Smooth muscle cell (in vitro differentiated cells): ENCODE measurements at regions not wholly inside any gene's neighbourhood (a gene's known extent, or its start where the extent isn't known, plus 50 kb on each side); places are given as distances from the start of the nearest gene placed in this dataset.

Experiments used
- DNase-seq: peaks from one replicate; lab custom pipeline; 2025; ENCODE audit not compliant: unreplicated experiment; lab: John Stamatoyannopoulos, UW
- H2AFZ ChIP-seq: fragments of 200-600 bp; sonication (generic); 2 replicates; pipeline ENCODE4 v1.6.0; 2016; ENCODE audit warnings: antibody characterized with exemption, low read depth, mild to moderate bottlenecking
- H3F3A ChIP-seq: fragments of 200-600 bp; sonication (generic); 2 replicates; pipeline ENCODE4 v1.6.0; 2017; ENCODE audit warnings: antibody characterized with exemption, low read depth
- H3K27ac ChIP-seq: fragments of 200-600 bp; sonication (generic); 2 replicates; pipeline ENCODE4 v1.5.1; 2016; ENCODE audit warnings: low read depth, mild to moderate bottlenecking
- H3K27me3 ChIP-seq: fragments of 200-600 bp; sonication (generic); 2 replicates; pipeline ENCODE4 v1.6.1; 2016; ENCODE audit warnings: low read depth, mild to moderate bottlenecking
- H3K36me3 ChIP-seq: fragments of 200-600 bp; sonication (generic); 2 replicates; pipeline ENCODE4 v1.5.1; 2016; ENCODE audit warnings: low read depth
- H3K4me1 ChIP-seq: fragments of 200-600 bp; sonication (generic); 2 replicates; pipeline ENCODE4 v1.5.1; 2016; ENCODE audit warnings: low read depth
- H3K4me2 ChIP-seq: fragments of 200-600 bp; sonication (generic); 2 replicates; pipeline ENCODE4 v1.6.0; 2016; ENCODE audit warnings: mild to moderate bottlenecking
- H3K4me3 ChIP-seq: fragments of 200-600 bp; sonication (generic); 2 replicates; pipeline ENCODE4 v1.5.1; 2016; ENCODE audit warnings: mild to moderate bottlenecking
- H3K79me2 ChIP-seq: fragments of 200-600 bp; sonication (generic); 2 replicates; pipeline ENCODE4 v1.6.0; 2016; ENCODE audit warnings: low read depth, mild to moderate bottlenecking
- H3K9ac ChIP-seq: fragments of 200-600 bp; sonication (generic); 2 replicates; pipeline ENCODE4 v1.6.0; 2016; ENCODE audit warnings: low read depth
- H3K9me3 ChIP-seq: fragments of 200-600 bp; sonication (generic); replicated peaks from 2 replicates; pipeline ENCODE4 v1.5.1; 2016; ENCODE audit warnings: low read depth
- H4K20me1 ChIP-seq: fragments of 200-600 bp; sonication (generic); 2 replicates; pipeline ENCODE4 v1.6.0; 2016; ENCODE audit warnings: low read depth
- CTCF ChIP-seq: fragments of 200-600 bp; sonication (generic); IDR thresholded peaks from 2 replicates; pipeline ENCODE4 v1.5.1; 2017; ENCODE audit warnings: borderline replicate concordance, mild to moderate bottlenecking, antibody characterized with exemption; ENCODE audit not compliant: insufficient read depth, poor library complexity, severe bottlenecking
- WGBS: methylation state at CpG from one replicate; pipeline ENCODE4 v1.1.7; 2016; ENCODE audit warnings: low lambda C conversion rate; 5-methylcytosine and 5-hydroxymethylcytosine counted together

GRCh38 chr18:4636967-4637366, 181.9 kb upstream of the DLGAP1 start:
- no peak overlapping the region for H3K9ac ChIP-seq
- H3K4me3 ChIP-seq = no peak overlapping the region
- H3K36me3 ChIP-seq = no peaks in the 10 kb centered on the region
- no peak for TF ChIP-seq CTCF
- no peak overlapping the region for H3K27ac ChIP-seq
- no peak for DNase-seq
- no peaks in the 10 kb centered on the region for H3F3A ChIP-seq
- no peaks in the 10 kb centered on the region for H3K79me2 ChIP-seq
- H3K9me3 ChIP-seq = no peaks in the 10 kb centered on the region
- H4K20me1 ChIP-seq = no peaks in the 10 kb centered on the region
- H2AFZ ChIP-seq = no peak overlapping the region
- H3K27me3 ChIP-seq = no peaks in the 10 kb centered on the region
- H3K4me1 ChIP-seq = no peaks in the 10 kb centered on the region
- WGBS = 60% methylated on average over 4 of the region's 4 CpGs
- no peak overlapping the region for H3K4me2 ChIP-seq

DNA sequence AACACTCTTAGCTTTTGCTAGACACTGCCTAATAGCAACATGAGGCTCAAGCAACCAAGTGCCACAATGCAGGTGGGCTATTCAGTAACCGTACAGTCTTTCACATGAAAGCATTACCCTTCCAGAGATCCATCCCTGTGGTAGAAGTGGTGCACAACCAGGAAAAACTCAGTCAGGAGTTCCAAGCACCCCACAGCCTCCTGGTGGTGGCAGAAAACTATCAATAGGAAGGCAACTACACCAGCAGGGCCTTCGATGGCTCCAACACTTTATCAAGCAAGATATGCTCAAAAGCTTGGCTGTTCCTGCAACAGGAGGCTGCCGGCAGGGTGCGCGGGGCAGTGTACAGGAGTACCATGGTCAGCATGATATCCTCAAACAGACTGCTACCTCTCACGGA, 176.1 kb upstream of the DLGAP1 start:
- H3K9ac ChIP-seq = no peak overlapping the region
- H3K4me3 ChIP-seq = no peak overlapping the region
- H2AFZ ChIP-seq = no peak overlapping the region
- 91% methylated on average over 6 of the region's 6 CpGs for WGBS
- H4K20me1 ChIP-seq = no peaks in the 10 kb centered on the region
- H3K4me2 ChIP-seq = no peak overlapping the region
- no peak for TF ChIP-seq CTCF
- H3K27ac ChIP-seq = no peak overlapping the region
- no peaks in the 10 kb centered on the region for H3K36me3 ChIP-seq
- H3K79me2 ChIP-seq = no peaks in the 10 kb centered on the region
- H3K27me3 ChIP-seq = no peaks in the 10 kb centered on the region
- DNase-seq = no peak
- no peaks in the 10 kb centered on the region for H3F3A ChIP-seq
- H3K9me3 ChIP-seq = no peaks in the 10 kb centered on the region
- no peaks in the 10 kb centered on the region for H3K4me1 ChIP-seq

DNA sequence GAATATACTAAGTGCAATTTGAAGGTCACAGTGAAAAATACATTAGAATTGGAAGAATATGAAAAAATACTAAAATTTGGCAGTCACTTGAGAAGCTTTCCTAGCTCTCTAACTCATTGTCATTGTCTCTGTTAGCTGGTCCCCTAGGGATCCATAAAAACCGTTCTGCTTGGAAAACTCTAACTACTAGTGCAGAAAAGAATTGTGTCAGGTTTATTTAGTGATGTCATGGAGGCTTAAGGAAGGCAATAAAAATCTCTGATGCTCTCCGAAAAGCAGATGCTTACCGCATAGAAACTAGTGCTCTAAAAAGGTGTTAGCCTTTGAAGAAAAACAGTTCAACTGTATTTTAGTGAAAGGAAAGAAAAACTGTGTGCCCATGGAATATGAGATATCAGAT, 150.1 kb upstream of the DLGAP1 start:
- Histone ChIP-seq H3K27ac (no peak overlapping the region), H3K4me1 (no peaks in the 10 kb centered on the region), H3K4me2 (no peak overlapping the region), H3F3A (no peaks in the 10 kb centered on the region), H3K79me2 (no peaks in the 10 kb centered on the region), H3K9me3 (no peaks in the 10 kb centered on the region), H3K27me3 (no peaks in the 10 kb centered on the region), H4K20me1 (no peaks in the 10 kb centered on the region), H3K9ac (no peak overlapping the region), H3K36me3 (no peaks in the 10 kb centered on the region), H3K4me3 (no peak overlapping the region), H2AFZ (no peak overlapping the region)
- no peak for DNase-seq
- 38% methylated on average over 3 of the region's 3 CpGs for WGBS
- no peak for TF ChIP-seq CTCF

- H3F3A ChIP-seq = no peaks in the 10 kb centered on the region
- H3K27ac ChIP-seq = no peak overlapping the region
- H3K36me3 ChIP-seq = no peaks in the 10 kb centered on the region
- no peak overlapping the region for H3K4me2 ChIP-seq
- no peak overlapping the region for H3K4me3 ChIP-seq
- H3K27me3 ChIP-seq = no peaks in the 10 kb centered on the region
- H3K9ac ChIP-seq = no peak overlapping the region
- no peak for DNase-seq
- WGBS = 86% methylated on average over 7 of the region's 7 CpGs
- H3K9me3 ChIP-seq = no peaks in the 10 kb centered on the region
- no peaks in the 10 kb centered on the region for H4K20me1 ChIP-seq
- H3K79me2 ChIP-seq = no peaks in the 10 kb centered on the region
- TF ChIP-seq CTCF = no peak
- H3K4me1 ChIP-seq = no peaks in the 10 kb centered on the region
- H2AFZ ChIP-seq = no peak overlapping the region
Observed at GRCh38 chr18:4603955-4604354, 148.8 kb upstream of the DLGAP1 start.
